ENCODE measurements at regions not wholly inside any gene's neighbourhood (a gene's known extent, or its start where the extent isn't known, plus 50 kb on each side); places are given as distances from the start of the nearest gene placed in this dataset.

DNA sequence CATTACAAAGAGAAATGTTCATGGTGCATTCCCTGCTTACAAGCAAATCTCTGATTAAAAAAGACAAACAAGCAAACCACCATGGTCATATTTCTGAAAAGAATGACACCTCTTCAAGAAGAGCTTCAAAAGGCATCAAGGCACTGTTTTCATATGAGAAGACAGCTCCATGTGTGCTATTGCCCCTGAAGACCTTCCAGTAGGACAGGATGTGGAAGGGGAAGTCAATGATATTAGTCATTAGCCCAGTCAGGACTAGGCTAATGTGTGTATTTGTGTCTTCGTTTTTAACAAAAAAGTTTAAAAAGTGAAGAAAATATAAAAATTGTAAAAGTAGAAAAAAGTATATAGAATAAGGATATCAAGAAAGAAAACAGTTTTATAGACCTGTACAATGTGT, 534.7 kb upstream of the ARGLU1 start:
- DNase-seq (ENCODE audit: low read depth): no peak

DNA sequence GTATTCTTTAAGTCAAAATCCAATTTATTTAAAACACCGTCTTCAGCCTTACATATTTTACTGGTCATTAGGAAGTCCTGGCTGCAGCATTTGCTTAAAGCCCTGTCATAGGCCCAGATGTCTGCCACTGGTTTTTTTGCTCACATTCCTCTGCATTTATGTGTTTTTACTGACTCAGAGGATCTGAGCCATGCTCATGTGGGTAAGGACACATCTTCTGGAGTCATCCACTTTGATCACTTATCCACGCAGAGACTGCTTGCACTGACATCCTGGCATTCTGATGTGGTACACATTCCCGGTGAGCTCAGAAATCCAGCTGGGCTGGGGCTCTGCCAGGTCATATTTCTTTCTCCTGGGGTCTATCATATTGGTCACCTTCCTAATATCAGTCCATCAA, 531.7 kb upstream of the ARGLU1 start:
- DNase-seq (ENCODE audit: low read depth): peak; percentile 7

DNA sequence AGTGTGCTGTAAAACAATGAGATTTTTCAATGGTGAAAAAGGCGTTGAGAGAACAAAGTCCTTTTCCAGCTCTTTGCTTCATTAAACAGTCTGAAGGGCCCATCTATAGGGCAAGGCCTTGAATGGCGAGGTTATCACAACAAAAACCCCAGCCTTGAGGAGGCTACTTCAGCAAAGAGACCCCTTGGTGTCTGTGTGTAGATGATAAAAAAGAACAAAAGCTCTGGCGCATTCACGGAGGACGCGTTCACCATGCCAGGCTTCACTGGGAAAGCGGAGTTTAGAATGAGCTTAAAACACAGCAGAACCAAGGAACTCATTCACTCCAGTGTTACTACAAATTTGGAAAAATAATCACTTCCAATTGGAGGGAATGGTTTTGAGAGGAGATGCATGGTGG, 530.0 kb upstream of the ARGLU1 start:
- no peak for DNase-seq (ENCODE audit: low read depth)

- no peak for DNase-seq (ENCODE audit: low read depth)
These were observed 527.9 kb upstream of the ARGLU1 start for GRCh38 chr13:107095876-107096275.

- no peak for DNase-seq (ENCODE audit: low read depth)
These were observed 523.9 kb upstream of the ARGLU1 start for GRCh38 chr13:107091861-107092260.

GRCh38 chr13:107091428-107091827, 523.5 kb upstream of the ARGLU1 start:
- DNase-seq (ENCODE audit: low read depth): no peak

GRCh38 chr13:107088061-107088460, 520.1 kb upstream of the ARGLU1 start:
- DNase-seq (ENCODE audit: low read depth): no peak

- no peak for DNase-seq (ENCODE audit: low read depth)
These were observed 511.6 kb upstream of the ARGLU1 start for GRCh38 chr13:107079423-107080049.

GRCh38 chr13:107078229-107078765, 510.4 kb upstream of the ARGLU1 start:
- no peak for DNase-seq (ENCODE audit: low read depth)

DNA sequence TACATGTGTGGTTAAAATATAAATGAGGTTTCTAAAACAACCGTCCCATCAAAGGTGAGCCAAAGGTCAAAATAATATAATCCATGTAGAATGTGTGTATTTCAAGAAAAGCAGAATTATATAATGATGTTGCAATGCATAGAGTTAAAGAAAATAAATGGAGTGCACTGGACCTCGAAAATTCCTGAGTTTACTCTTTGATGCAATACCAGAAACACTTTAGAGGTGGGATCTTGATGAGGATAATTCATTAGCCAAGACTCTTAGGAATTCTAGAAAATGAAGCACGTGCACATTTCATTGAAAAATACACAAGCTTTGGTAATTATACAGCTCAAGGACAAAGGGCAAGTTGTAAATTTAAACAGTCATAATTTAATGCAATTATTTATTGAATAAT, 508.9 kb upstream of the ARGLU1 start:
- no peak for DNase-seq (ENCODE audit: low read depth)

GRCh38 chr13:107075576-107075975, 507.6 kb upstream of the ARGLU1 start:
- DNase-seq (ENCODE audit: low read depth): no peak

GRCh38 chr13:107070792-107071191, 502.9 kb upstream of the ARGLU1 start:
- no peak for DNase-seq (ENCODE audit: low read depth)

- DNase-seq (ENCODE audit: low read depth): no peak
These were observed 501.3 kb upstream of the ARGLU1 start for GRCh38 chr13:107069108-107069776.

GRCh38 chr13:107067381-107067780, 499.4 kb upstream of the ARGLU1 start:
- DNase-seq (ENCODE audit: low read depth): no peak

GRCh38 chr13:107066355-107066754, 498.4 kb upstream of the ARGLU1 start:
- no peak for DNase-seq (ENCODE audit: low read depth)

GRCh38 chr13:107065036-107065435, 497.1 kb upstream of the ARGLU1 start:
- DNase-seq (ENCODE audit: low read depth): no peak

GRCh38 chr13:107057028-107057631, 489.2 kb upstream of the ARGLU1 start:
- no peak for DNase-seq (ENCODE audit: low read depth)

DNA sequence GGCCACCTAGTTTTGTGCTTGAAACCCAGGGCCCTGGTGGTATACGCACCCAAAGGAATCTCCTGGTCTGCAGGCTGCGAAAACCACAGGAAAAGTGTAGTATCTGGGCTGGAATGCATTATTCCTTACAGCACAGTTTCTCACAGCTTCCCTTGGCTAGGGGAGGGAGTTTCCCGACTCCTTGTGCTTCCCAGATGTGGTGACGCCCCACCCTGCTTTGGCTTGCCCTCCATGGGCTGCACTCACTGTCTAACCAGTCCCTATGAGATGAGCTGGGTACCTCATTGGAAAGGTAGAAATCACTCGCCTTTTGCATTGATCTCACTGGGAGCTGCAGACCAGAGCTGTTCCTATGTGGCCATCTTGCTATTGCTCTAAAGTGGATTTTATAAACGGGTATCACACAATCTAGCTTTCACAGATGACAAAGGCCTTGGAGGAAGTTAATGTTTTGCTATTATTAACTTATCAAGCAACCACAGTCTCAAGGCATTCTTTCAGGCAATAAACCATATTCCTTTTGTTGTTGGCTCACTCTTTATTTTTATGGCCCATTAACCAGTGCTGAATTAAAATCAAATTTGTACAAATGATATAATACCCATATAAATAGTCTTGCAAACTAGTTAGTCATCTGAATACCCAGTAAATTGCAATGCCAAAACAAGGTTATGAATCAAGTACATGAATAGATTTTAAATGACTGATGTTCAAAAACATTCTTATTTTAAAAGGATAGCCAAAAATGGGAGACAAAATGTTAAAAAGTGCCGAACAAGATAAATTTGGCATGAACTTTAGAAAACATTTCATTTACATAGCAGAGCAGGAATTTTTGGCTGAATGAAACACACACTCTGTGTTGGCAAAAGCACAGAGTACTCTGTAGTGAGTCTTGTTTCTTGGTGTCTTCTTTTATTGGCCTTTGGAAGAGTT, 475.4 kb upstream of the ARGLU1 start:
- DNase-seq (ENCODE audit: low read depth): no peak

GRCh38 chr13:107035778-107036177, 467.8 kb upstream of the ARGLU1 start:
- no peak for DNase-seq (ENCODE audit: low read depth)

GRCh38 chr13:107035186-107035585, 467.2 kb upstream of the ARGLU1 start:
- no peak for DNase-seq (ENCODE audit: low read depth)

GRCh38 chr13:107034236-107034872, 466.4 kb upstream of the ARGLU1 start:
- DNase-seq (ENCODE audit: low read depth): no peak

- no peak for DNase-seq (ENCODE audit: low read depth)
These were observed 463.8 kb upstream of the ARGLU1 start for GRCh38 chr13:107031716-107032115.

Data from HS-27A (cell line).